Keratinocyte (primary cell): ENCODE measurements at regions not wholly inside any gene's neighbourhood (a gene's known extent, or its start where the extent isn't known, plus 50 kb on each side); places are given as distances from the start of the nearest gene placed in this dataset.

Experiments
- EZH2 ChIP-seq: IDR thresholded peaks from one replicate; pipeline ENCODE4 v1.6.1; 2012; ENCODE audit warnings: inconsistent platforms, mild to moderate bottlenecking, low read length, moderate library complexity
- TF ChIP-seq, protein P1 (sequence below), 3 experiments: IDR thresholded peaks in 1 of 3; conservative IDR thresholded peaks in 1 of 3; optimal IDR thresholded peaks in 1 of 3; 2 replicates in 2 of 3; 3 replicates in 1 of 3; pipeline versions ENCODE3 to v1.5.1; 2011; ENCODE audit warnings: low read length in 3 of 3, mild to moderate bottlenecking in 3 of 3, moderate library complexity in 2 of 3, control low read depth in 1 of 3, inconsistent platforms in 1 of 3; ENCODE audit not compliant: insufficient read depth in 2 of 3; ENCODE audit errors: extremely low read depth in 1 of 3

DNA sequence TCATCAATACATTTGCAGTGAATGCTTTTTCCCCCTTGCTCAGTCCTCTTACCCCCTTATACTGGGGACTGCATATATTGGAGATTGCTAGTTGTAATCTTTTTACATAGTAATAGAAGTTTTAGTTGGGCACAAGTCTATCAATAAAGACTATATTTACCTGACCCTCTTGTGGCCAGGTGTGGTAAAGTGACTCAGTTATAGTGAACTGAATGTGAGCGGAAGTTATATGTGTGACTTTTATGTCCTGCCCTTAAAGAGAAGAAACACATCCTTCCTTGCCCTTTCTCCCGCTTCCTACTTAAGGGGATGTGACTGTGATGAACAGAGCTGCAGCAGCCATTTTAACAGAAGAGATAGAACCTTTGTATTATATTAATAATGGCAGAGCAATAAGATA is 362.0 kb downstream of the METTL15 start:
- TF ChIP-seq EZH2: no peak
- TF ChIP-seq, protein P1, sequence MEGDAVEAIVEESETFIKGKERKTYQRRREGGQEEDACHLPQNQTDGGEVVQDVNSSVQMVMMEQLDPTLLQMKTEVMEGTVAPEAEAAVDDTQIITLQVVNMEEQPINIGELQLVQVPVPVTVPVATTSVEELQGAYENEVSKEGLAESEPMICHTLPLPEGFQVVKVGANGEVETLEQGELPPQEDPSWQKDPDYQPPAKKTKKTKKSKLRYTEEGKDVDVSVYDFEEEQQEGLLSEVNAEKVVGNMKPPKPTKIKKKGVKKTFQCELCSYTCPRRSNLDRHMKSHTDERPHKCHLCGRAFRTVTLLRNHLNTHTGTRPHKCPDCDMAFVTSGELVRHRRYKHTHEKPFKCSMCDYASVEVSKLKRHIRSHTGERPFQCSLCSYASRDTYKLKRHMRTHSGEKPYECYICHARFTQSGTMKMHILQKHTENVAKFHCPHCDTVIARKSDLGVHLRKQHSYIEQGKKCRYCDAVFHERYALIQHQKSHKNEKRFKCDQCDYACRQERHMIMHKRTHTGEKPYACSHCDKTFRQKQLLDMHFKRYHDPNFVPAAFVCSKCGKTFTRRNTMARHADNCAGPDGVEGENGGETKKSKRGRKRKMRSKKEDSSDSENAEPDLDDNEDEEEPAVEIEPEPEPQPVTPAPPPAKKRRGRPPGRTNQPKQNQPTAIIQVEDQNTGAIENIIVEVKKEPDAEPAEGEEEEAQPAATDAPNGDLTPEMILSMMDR (optimal IDR thresholded peaks at IDR 0.05 in 1 of 3, IDR thresholded peaks at IDR 0.05 in 1 of 3, conservative IDR thresholded peaks at IDR 0.05 in 1 of 3; ENCODE audit: extremely low read depth in 1 of 3, insufficient read depth in 2 of 3, low read length in 3 of 3): no peak
